NAMALWA (cell line): ENCODE measurements at regions not wholly inside any gene's neighbourhood (a gene's known extent, or its start where the extent isn't known, plus 50 kb on each side); places are given as distances from the start of the nearest gene placed in this dataset.
"Not testable (repeated sequence)": the region's sequence is repeated elsewhere in the genome, so short reads cannot be mapped to it uniquely, and the experiment has no call there.

Experiments
- DNase-seq: peaks from one replicate; pipeline ENCODE4 v3.0.0-alpha.2; 2015; ENCODE audit warnings: low spot score

DNA sequence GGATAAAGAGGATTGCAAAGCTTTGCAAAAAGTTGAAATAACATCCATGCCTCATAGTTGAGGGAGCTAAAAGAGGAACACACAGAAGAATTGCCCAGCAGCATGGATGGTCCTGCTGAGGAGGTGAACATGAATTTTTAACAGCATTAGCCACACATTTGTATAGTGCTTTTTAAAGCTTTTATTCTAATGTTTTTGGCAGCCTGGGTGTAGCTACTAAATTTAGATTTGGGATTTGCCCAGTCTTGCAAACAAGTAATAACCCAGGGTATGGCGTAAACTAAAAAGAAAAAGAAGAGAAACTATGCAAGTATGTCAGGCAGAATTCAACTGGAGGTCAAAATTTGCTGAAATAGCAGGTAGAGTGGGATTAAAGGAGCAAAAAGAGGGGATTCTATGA, 75.1 kb upstream of the PTPRK start:
- DNase-seq = no peak

DNA sequence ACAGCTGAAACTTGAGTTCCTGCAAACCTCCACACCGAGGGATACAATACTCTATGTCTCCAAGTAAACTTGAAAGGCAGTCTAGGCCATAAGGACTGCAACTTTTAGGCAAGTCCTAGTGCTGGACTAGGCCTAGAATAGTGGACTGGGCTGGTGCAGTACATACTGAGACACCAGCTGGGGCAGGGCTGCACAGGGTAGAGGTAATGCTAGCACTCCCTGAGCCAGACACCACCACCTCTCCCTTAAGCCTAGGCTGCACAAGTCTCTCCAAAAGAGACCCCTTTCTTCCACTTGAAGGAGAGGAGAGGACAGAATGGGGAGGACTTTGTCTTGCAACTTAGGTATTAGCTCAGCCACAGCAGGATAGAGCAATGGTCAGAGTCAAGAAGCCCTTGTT, 65.7 kb upstream of the PTPRK start:
- no peak for DNase-seq

DNA sequence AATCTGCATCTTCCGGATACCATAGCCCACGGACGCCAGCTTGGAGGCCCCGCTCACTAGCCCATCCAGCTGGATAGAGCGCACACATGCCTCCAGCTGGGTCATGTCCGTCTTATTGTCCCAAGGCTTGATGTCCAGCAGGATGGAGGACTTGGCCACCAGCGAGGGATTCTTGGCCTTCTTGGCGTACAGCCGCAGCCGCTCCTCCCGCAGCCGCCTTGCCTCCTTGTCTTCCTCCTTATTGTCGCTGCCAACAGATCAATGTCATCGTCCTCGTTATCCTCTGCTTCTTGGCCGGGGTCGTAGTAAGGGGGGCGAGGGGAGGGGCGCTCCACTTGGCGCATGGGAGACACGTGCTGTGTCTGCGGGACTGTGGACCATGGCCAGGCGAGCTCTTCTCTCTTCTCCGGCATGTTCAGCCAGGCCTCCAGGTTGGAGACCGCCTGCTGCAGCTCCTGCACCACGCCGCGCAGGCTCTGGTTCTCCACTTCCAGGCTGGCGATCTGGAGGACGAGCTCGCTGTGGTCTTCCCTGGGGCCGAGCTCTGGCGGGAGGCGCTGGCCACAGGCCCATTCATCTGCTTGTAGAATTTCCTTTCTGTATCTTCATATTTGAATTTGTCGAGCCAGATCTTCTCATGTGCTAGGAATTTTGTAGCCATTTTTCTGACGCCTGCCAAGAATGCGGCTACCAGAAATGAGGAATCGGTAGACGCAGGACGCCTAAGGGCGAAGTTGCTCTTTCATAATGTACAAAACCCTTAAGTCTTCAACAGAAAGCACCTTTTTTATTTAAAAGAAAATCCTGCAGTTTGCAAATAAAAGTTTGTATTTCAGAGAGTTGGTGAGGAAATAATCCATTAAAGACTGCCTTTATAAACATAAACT, 60.1 kb upstream of the PTPRK start:
- DNase-seq = no peak

- not testable (repeated sequence) for DNase-seq
Measured at GRCh38 chr6:128575254-128575653, 54.9 kb upstream of the PTPRK start.

- no peak for DNase-seq
Measured at GRCh38 chr6:128574402-128574801, 54.0 kb upstream of the PTPRK start.

DNA sequence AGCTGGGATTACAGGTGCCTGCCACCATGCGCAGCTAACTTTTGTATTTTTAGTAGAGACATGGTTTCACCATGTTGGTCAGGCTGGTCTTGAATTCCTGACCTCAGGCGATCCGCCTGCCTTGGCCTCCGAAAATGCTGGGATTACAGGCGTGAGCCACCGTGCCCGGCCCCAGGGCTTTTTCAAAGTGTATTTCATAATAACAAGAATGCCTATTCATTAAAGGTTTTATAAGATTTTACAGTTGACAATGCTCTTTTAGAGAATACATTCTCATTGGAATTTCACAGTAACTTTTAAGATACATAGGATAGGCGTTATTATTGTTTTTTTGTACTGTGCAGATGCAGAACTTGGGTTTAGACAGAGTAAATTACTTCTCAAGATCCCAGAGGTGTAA, 52.6 kb upstream of the PTPRK start:
- no peak for DNase-seq

DNA sequence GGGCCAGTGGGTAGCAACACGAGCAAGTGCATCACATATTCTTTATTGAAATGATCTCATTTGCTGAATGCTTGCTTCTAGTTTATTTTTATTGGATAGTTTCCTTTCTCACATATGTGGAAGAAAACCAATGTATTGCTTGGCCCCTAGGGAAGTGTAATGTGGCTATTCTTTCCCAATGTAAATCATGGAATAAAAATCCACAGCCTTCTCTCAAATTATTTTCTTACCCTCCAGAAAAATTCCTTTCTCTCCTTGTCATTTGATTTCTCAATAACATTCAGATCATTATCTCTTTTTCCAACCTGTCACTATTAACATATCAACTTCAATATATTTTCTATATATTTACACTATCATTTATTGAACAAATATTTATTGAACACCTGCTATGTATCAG, 51.9 kb upstream of the PTPRK start:
- no peak for DNase-seq

DNA sequence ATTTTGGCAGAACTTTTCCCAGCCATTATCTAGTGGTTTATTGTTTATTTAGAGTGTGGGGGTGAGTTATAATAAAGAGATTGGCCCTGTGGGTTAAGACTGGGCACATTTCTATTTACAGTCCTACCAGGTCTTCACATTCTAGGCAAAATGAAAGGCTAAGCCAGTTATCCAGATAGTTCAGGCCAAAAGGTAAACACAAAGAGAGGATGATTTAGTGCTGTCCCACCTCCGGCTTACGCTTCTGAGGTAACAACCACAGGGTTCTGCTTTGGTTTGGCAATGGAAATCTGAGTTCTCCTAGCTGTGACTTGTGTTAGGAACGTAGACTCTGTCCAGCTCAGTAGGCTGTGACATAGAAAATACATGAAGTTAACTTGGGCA, 50.3 kb upstream of the PTPRK start:
- DNase-seq = no peak

DNA sequence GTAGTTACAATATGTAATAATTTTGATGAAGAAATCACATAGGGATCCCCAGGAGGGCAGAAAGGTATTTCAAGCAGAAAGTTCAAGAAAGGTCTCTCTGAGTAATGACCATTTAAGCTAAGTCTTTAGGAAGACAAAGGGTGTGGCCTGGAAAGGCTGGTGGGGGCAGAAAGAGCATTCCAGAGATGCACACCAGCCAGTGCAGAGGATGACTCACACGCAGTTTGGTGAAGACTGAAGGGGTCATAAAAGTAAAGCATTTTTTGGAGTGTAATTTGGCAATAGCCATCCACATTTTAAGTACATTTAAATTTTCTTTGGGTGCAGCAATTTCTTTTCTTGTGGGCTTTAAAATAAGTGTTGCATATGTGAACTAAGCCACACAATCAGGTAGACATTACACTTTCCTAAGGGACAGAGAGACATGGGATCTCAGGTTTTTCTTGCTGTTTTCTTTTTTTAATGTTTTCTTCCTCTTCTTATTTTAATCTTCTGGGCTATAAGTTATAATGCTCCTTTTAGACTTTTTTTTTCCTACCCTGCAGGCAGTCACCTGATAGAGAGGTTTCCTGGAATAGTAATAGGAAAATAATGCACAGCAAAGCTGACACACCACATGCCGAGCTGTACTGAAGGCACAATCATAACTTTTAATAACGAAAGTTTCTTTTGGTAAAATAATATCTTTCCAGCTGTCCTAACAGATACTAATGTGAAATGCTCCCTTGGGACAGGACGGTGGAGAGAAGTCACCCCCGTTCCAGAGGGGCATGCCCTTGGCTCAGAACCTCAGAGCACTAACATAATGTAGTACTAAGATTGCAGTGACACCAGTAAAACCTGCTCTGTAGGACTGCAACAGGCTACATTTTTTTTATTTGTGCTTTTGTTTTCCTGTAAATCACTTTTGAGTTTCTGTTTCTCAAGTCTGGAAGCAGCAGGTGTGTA, 49.6 kb upstream of the PTPRK start:
- DNase-seq = no peak
